Upper lobe of left lung (tissue), 4 donors: ENCODE measurements at regions not wholly inside any gene's neighbourhood (a gene's known extent, or its start where the extent isn't known, plus 50 kb on each side); places are given as distances from the start of the nearest gene placed in this dataset.

Experiments used
- EP300 ChIP-seq, 4 donors: sonication (generic); formaldehyde crosslinking; IDR thresholded peaks; one replicate each; pipeline ENCODE4 v1.5.1; 2017; ENCODE audit warnings: antibody characterized with exemption in 4 of 4, control low read depth in 2 of 4
- POLR2A ChIP-seq, 4 donors: fragments of 450-650 bp; IDR thresholded peaks; one replicate each; pipeline ENCODE4 v1.5.1; 2016 to 2017; ENCODE audit warnings: antibody characterized with exemption in 4 of 4, mild to moderate bottlenecking in 2 of 4
- TF ChIP-seq, protein P1 (sequence below), 6 experiments: fragments of 450-650 bp in 4 of 6; fragments of 200-600 bp in 2 of 6; sonication (generic) in 2 of 6; IDR thresholded peaks; one replicate each; pipeline ENCODE4 v1.5.1; 2016 to 2019; ENCODE audit warnings: antibody characterized with exemption in 6 of 6

DNA sequence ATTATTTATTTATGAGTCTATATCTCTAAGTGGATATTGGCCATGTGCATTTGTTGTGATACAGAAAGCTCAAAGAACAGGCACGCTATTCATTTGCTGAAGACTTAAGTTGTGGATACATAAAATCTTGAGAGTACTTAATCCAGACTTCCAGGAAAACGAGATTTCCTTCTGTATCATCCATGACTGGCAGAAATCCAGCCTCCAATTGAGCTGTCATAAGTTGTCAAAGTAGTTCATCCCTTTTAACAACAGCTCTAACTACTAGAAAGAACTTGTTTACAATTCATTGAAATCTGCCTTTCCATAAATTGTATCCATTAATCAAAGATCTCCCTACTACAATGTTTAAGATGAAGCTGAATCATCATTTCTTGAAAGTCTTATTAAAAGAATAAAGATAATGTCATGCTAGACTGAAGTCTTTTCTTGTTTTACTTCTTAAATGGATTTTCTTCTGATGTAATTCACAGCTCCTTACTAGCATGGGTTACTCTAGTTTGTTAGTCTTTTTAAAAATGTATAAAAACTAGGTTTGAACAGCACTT lies 447.3 kb upstream of the CITED2 start:
- TF ChIP-seq, protein P1, sequence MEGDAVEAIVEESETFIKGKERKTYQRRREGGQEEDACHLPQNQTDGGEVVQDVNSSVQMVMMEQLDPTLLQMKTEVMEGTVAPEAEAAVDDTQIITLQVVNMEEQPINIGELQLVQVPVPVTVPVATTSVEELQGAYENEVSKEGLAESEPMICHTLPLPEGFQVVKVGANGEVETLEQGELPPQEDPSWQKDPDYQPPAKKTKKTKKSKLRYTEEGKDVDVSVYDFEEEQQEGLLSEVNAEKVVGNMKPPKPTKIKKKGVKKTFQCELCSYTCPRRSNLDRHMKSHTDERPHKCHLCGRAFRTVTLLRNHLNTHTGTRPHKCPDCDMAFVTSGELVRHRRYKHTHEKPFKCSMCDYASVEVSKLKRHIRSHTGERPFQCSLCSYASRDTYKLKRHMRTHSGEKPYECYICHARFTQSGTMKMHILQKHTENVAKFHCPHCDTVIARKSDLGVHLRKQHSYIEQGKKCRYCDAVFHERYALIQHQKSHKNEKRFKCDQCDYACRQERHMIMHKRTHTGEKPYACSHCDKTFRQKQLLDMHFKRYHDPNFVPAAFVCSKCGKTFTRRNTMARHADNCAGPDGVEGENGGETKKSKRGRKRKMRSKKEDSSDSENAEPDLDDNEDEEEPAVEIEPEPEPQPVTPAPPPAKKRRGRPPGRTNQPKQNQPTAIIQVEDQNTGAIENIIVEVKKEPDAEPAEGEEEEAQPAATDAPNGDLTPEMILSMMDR (IDR thresholded peaks at IDR 0.05), result no peak
- TF ChIP-seq POLR2A (IDR thresholded peaks at IDR 0.05), result no peak
- TF ChIP-seq EP300 (IDR thresholded peaks at IDR 0.05), result no peak
